ENCODE measurements at regions not wholly inside any gene's neighbourhood (a gene's known extent, or its start where the extent isn't known, plus 50 kb on each side); places are given as distances from the start of the nearest gene placed in this dataset.

GRCh38 chr6:118746145-118746824 lies 94.9 kb upstream of the CEP85L start:
- Histone ChIP-seq H2BK12ac (ENCODE audit: low read length) (no peak overlapping the region), H3K36me3 (replicated peaks in 1 of 2; ENCODE audit: control insufficient read depth in 2 of 2, insufficient read depth in 2 of 2, low read length in 2 of 2) (no peaks in the 10 kb centered on the region), H3K9me3 (replicated peaks in 1 of 2; ENCODE audit: control insufficient read depth in 2 of 2, insufficient read depth in 1 of 2, low read depth in 1 of 2, low read length in 2 of 2) (no peaks in the 10 kb centered on the region), H3K79me1 (ENCODE audit: low read depth, low read length) (peaks cover 3% of the 10 kb centered on the region), H2BK120ac (ENCODE audit: low read depth, low read length) (no peak overlapping the region), H4K91ac (ENCODE audit: low read depth, low read length, poor library complexity) (no peak overlapping the region), H3K9ac (ENCODE audit: low read depth, low read length, poor library complexity) (no peak overlapping the region), H4K8ac (ENCODE audit: low read depth, low read length) (no peak overlapping the region), H2BK15ac (ENCODE audit: low read length) (no peak overlapping the region), H3K4me2 (ENCODE audit: insufficient read depth, low read length, poor library complexity, severe bottlenecking) (no peak overlapping the region), H2AK5ac (ENCODE audit: low read depth, low read length) (no peak overlapping the region), H3K27me3 (ENCODE audit: control insufficient read depth in 3 of 3, insufficient read depth in 3 of 3, low read depth in 1 of 3, low read length in 3 of 3) (no peaks in the 10 kb centered on the region), H3K18ac (ENCODE audit: low read length) (no peak overlapping the region), H2AFZ (ENCODE audit: low read length) (no peak overlapping the region), H3K23ac (ENCODE audit: low read depth, low read length, poor library complexity) (no peak overlapping the region), H3K4me1 (ENCODE audit: control insufficient read depth in 2 of 2, insufficient read depth in 1 of 2, low read depth in 1 of 2, low read length in 2 of 2) (peaks cover 5 to 7% of the 10 kb centered on the region in 2 donors), H3K27ac (replicated peaks; ENCODE audit: low read length) (no peak overlapping the region), H2BK5ac (ENCODE audit: low read length) (no peak overlapping the region), H3K14ac (ENCODE audit: low read length) (peak overlapping the region; percentile 10), H3K4ac (ENCODE audit: low read length) (no peak overlapping the region), H3K4me3 (ENCODE audit: low read length in 2 of 2) (no peak overlapping the region)
- no CpG with 5 or more reads among the region's 6 CpGs for WGBS, 2 donors (ENCODE audit: extremely low coverage in 2 of 2, insufficient read length in 2 of 2, insufficient replicate concordance in 1 of 2)
- no peak for DNase-seq (ENCODE audit: low spot score)

- H2BK5ac ChIP-seq (ENCODE audit: low read length), result no peak overlapping the region
Measured at GRCh38 chr6:118745156-118745555, 93.8 kb upstream of the CEP85L start.

GRCh38 chr6:118744261-118744941 lies 93.0 kb upstream of the CEP85L start:
- H4K91ac ChIP-seq (ENCODE audit: low read depth, low read length, poor library complexity), result no peak overlapping the region
- no peak overlapping the region for H3K23ac ChIP-seq (ENCODE audit: low read depth, low read length, poor library complexity)
- H3K4me3 ChIP-seq (ENCODE audit: low read length in 2 of 2), result no peak overlapping the region
- WGBS, 2 donors (ENCODE audit: extremely low coverage in 2 of 2, insufficient read length in 2 of 2, insufficient replicate concordance in 1 of 2), result no CpG with 5 or more reads among the region's 6 CpGs
- no peak overlapping the region for H2BK15ac ChIP-seq (ENCODE audit: low read length)
- H3K9ac ChIP-seq (ENCODE audit: low read depth, low read length, poor library complexity), result no peak overlapping the region
- no peak overlapping the region for H2BK5ac ChIP-seq (ENCODE audit: low read length)
- H3K4me1 ChIP-seq (ENCODE audit: control insufficient read depth in 2 of 2, insufficient read depth in 1 of 2, low read depth in 1 of 2, low read length in 2 of 2), result peaks cover 5 to 7% of the 10 kb centered on the region in 2 donors
- H3K14ac ChIP-seq (ENCODE audit: low read length), result no peak overlapping the region
- H3K4ac ChIP-seq (ENCODE audit: low read length), result no peak overlapping the region
- H2AK5ac ChIP-seq (ENCODE audit: low read depth, low read length), result no peak overlapping the region
- H3K79me1 ChIP-seq (ENCODE audit: low read depth, low read length), result peaks cover 3% of the 10 kb centered on the region
- H2BK120ac ChIP-seq (ENCODE audit: low read depth, low read length), result no peak overlapping the region
- peak overlapping the region; percentile 38 for H3K18ac ChIP-seq (ENCODE audit: low read length)
- DNase-seq (ENCODE audit: low spot score), result no peak
- no peak overlapping the region for H3K27ac ChIP-seq (replicated peaks; ENCODE audit: low read length)
- H3K9me3 ChIP-seq (replicated peaks in 1 of 2; ENCODE audit: control insufficient read depth in 2 of 2, insufficient read depth in 1 of 2, low read depth in 1 of 2, low read length in 2 of 2), result no peaks in the 10 kb centered on the region
- H3K36me3 ChIP-seq (replicated peaks in 1 of 2; ENCODE audit: control insufficient read depth in 2 of 2, insufficient read depth in 2 of 2, low read length in 2 of 2), result no peaks in the 10 kb centered on the region
- H3K4me2 ChIP-seq (ENCODE audit: insufficient read depth, low read length, poor library complexity, severe bottlenecking), result no peak overlapping the region
- H2BK12ac ChIP-seq (ENCODE audit: low read length), result no peak overlapping the region
- no peaks in the 10 kb centered on the region for H3K27me3 ChIP-seq (ENCODE audit: control insufficient read depth in 3 of 3, insufficient read depth in 3 of 3, low read depth in 1 of 3, low read length in 3 of 3)
- H4K8ac ChIP-seq (ENCODE audit: low read depth, low read length), result no peak overlapping the region
- H2AFZ ChIP-seq (ENCODE audit: low read length), result no peak overlapping the region

More at GRCh38 chr6:118745156-118745555, 93.8 kb upstream of the CEP85L start:
- peak overlapping the region; percentile 0 for H2BK12ac ChIP-seq (ENCODE audit: low read length)
- no peak overlapping the region for H3K4me3 ChIP-seq (ENCODE audit: low read length in 2 of 2)
- no peak overlapping the region for H4K8ac ChIP-seq (ENCODE audit: low read depth, low read length)
- H3K4me2 ChIP-seq (ENCODE audit: insufficient read depth, low read length, poor library complexity, severe bottlenecking), result no peak overlapping the region
- H4K91ac ChIP-seq (ENCODE audit: low read depth, low read length, poor library complexity), result no peak overlapping the region
- peak overlapping the region; percentile 28 for H2AK5ac ChIP-seq (ENCODE audit: low read depth, low read length)
- no CpG with 5 or more reads among the region's 7 CpGs for WGBS, 2 donors (ENCODE audit: extremely low coverage in 2 of 2, insufficient read length in 2 of 2, insufficient replicate concordance in 1 of 2)
- peaks cover 5 to 7% of the 10 kb centered on the region in 2 donors for H3K4me1 ChIP-seq (ENCODE audit: control insufficient read depth in 2 of 2, insufficient read depth in 1 of 2, low read depth in 1 of 2, low read length in 2 of 2)
- no peak overlapping the region for H3K9ac ChIP-seq (ENCODE audit: low read depth, low read length, poor library complexity)
- no peaks in the 10 kb centered on the region for H3K36me3 ChIP-seq (replicated peaks in 1 of 2; ENCODE audit: control insufficient read depth in 2 of 2, insufficient read depth in 2 of 2, low read length in 2 of 2)
- no peak overlapping the region for H2BK15ac ChIP-seq (ENCODE audit: low read length)
- no peaks in the 10 kb centered on the region for H3K9me3 ChIP-seq (replicated peaks in 1 of 2; ENCODE audit: control insufficient read depth in 2 of 2, insufficient read depth in 1 of 2, low read depth in 1 of 2, low read length in 2 of 2)
- H2AFZ ChIP-seq (ENCODE audit: low read length), result no peak overlapping the region
- H3K4ac ChIP-seq (ENCODE audit: low read length), result no peak overlapping the region
- DNase-seq (ENCODE audit: low spot score), result no peak
- H3K18ac ChIP-seq (ENCODE audit: low read length), result no peak overlapping the region
- no peak overlapping the region for H2BK120ac ChIP-seq (ENCODE audit: low read depth, low read length)
- no peaks in the 10 kb centered on the region for H3K27me3 ChIP-seq (ENCODE audit: control insufficient read depth in 3 of 3, insufficient read depth in 3 of 3, low read depth in 1 of 3, low read length in 3 of 3)
- H3K79me1 ChIP-seq (ENCODE audit: low read depth, low read length), result peaks cover 3% of the 10 kb centered on the region
- H3K23ac ChIP-seq (ENCODE audit: low read depth, low read length, poor library complexity), result no peak overlapping the region
- no peak overlapping the region for H3K27ac ChIP-seq (replicated peaks; ENCODE audit: low read length)
- no peak overlapping the region for H3K14ac ChIP-seq (ENCODE audit: low read length)

- Histone ChIP-seq H2AFZ (ENCODE audit: low read length) (no peak overlapping the region), H3K18ac (ENCODE audit: low read length) (no peak overlapping the region), H3K9me3 (replicated peaks in 1 of 2; ENCODE audit: control insufficient read depth in 2 of 2, insufficient read depth in 1 of 2, low read depth in 1 of 2, low read length in 2 of 2) (no peaks in the 10 kb centered on the region), H2AK5ac (ENCODE audit: low read depth, low read length) (no peak overlapping the region), H3K27me3 (ENCODE audit: control insufficient read depth in 3 of 3, insufficient read depth in 3 of 3, low read depth in 1 of 3, low read length in 3 of 3) (no peaks in the 10 kb centered on the region), H3K27ac (replicated peaks; ENCODE audit: low read length) (no peak overlapping the region), H2BK12ac (ENCODE audit: low read length) (no peak overlapping the region), H4K8ac (ENCODE audit: low read depth, low read length) (no peak overlapping the region), H3K4me3 (ENCODE audit: low read length in 2 of 2) (no peak overlapping the region), H4K91ac (ENCODE audit: low read depth, low read length, poor library complexity) (no peak overlapping the region), H3K9ac (ENCODE audit: low read depth, low read length, poor library complexity) (no peak overlapping the region), H3K4me2 (ENCODE audit: insufficient read depth, low read length, poor library complexity, severe bottlenecking) (no peak overlapping the region), H3K23ac (ENCODE audit: low read depth, low read length, poor library complexity) (no peak overlapping the region), H2BK15ac (ENCODE audit: low read length) (no peak overlapping the region), H3K14ac (ENCODE audit: low read length) (no peak overlapping the region), H3K4ac (ENCODE audit: low read length) (no peak overlapping the region), H2BK120ac (ENCODE audit: low read depth, low read length) (no peak overlapping the region), H2BK5ac (ENCODE audit: low read length) (no peak overlapping the region), H3K79me1 (ENCODE audit: low read depth, low read length) (peaks cover 3% of the 10 kb centered on the region), H3K4me1 (ENCODE audit: control insufficient read depth in 2 of 2, insufficient read depth in 1 of 2, low read depth in 1 of 2, low read length in 2 of 2) (peaks cover 5 to 7% of the 10 kb centered on the region in 2 donors), H3K36me3 (replicated peaks in 1 of 2; ENCODE audit: control insufficient read depth in 2 of 2, insufficient read depth in 2 of 2, low read length in 2 of 2) (no peaks in the 10 kb centered on the region)
- DNase-seq (ENCODE audit: low spot score), result no peak
- no CpG with 5 or more reads among the region's 1 CpG for WGBS, 2 donors (ENCODE audit: extremely low coverage in 2 of 2, insufficient read length in 2 of 2, insufficient replicate concordance in 1 of 2)
Measured at GRCh38 chr6:118743746-118744145, 92.4 kb upstream of the CEP85L start.

Data from neuronal stem cell (in vitro differentiated cells).